RCC 7860 (cell line): ENCODE measurements at regions not wholly inside any gene's neighbourhood (a gene's known extent, or its start where the extent isn't known, plus 50 kb on each side); places are given as distances from the start of the nearest gene placed in this dataset.
"Not testable (repeated sequence)": the region's sequence is repeated elsewhere in the genome, so short reads cannot be mapped to it uniquely, and the experiment has no call there.

Experiments
- DNase-seq: peaks from one replicate; pipeline ENCODE4 v3.0.0-alpha.2; 2015; ENCODE audit warnings: low spot score
- FAIRE-seq: peaks from 2 replicates; lab custom pipeline; 2012; peaks lifted over from hg19 to GRCh38; lab: Jason Lieb, UNC

DNA sequence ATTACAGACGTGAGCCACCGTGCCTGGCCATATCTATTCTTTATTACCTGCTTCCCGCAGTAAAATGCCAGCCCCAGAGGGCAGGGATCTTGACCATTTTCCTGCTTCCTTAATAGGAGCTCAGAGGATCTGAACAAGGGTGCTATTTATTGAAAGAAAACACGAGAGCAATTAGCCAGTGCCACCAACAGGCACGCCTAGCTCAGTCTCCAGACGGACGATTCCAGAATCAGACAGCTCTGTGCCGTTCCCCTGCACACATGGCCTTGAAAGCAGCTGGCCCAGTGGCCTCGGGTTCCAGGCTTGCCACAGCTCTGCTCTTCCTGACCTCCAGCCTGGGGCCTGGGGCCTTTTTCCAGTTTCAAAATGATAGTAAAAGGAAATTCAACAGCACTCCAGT, 135.2 kb upstream of the RFLNA start:
- FAIRE-seq: no peak
- DNase-seq: no peak

DNA sequence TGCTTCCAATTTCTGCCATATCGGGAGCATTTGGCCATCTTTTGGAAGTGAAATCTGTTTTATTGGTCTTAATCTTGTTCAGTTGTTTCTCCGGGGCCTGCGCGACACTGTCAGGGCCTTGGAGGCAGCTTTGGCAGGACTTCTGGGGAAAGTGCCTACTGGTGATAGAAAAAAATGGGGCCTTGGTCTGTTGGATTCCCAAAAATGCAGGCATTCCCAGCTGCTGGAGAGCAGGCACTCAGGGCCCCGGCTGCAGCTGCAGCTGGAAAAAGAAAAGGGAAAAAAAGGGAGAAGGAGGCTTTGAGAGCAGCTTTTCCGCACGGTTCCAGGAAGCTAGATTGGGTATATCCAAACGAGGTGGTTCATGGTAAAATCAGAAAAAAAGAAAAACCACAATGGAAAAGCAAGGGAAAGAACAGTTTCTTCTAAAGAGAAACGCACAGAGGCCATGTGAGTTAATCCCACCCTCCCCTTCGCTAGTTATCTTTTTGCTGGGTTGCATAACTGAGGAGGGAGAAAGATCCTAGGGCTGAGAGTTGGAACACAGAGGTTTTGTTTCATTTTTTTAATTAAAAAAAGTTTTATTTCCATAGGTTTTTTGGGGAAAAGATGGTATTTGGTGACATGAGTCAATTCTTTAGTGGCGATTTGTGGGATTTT, 134.7 kb upstream of the RFLNA start:
- FAIRE-seq: no peak
- no peak for DNase-seq

DNA sequence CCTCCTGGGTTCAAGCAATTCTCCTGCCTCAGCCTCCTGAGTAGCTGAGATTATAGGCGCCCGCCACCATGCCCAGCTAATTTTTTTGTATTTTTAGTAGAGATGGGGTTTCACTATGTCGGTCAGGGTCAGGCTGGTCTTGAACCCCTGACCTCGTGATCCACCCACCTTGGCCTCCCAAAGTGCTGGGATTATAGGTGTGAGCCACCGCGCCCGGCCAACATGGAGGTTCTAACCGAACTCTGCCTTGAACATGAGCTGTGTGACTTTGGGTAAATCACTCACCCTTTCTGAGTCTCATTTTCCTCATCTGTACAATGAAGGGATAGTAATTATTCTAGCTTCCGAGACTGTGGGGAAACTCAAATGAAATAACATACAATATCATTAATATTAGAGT, 133.5 kb upstream of the RFLNA start:
- DNase-seq, FAIRE-seq: not testable (repeated sequence)

DNA sequence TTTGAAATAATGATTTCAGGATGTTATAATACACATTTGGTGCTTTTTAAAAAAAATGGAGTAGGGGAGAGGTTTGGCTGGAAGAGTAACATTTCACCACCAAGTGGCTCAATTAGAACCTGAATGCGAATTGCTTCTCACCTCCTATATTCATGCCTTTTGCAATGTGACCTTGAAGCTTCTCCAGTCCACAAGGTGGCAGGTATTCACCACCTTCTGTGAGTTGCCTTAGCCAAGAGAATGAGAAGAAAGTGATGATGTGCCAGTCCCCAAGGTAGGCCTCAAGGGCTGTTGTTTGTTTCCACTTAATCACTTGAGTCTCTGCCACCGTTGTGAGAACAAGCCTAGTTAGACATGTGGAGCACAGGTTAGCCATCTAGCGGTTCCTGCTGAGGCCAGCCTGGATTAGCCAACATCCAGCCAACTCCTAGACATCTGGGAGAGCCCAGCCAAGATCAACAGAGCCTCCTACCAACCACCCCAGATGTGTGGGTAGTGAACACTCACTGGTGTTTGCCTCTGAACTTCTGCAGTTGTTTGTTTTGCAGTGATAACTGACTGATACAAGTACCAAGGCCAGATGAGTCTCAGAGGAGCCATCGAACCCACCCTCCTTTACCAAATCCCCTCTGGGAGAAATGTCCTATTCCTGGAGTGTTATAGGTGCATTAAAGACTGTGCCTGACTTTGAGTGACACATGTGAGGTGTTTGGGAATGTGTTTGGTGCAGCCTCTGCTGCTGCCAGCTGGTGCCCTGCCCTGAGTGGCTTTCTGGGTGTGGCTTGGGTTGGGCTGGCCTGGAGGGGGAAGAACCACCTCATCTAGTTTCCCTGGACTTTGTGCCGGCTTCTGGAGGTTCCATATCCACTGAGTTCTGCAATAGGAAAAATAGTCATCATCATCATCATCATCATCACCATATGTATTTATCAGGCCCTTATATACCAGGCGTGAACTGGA, 132.5 kb upstream of the RFLNA start:
- DNase-seq (no peak), FAIRE-seq (no peak)

DNA sequence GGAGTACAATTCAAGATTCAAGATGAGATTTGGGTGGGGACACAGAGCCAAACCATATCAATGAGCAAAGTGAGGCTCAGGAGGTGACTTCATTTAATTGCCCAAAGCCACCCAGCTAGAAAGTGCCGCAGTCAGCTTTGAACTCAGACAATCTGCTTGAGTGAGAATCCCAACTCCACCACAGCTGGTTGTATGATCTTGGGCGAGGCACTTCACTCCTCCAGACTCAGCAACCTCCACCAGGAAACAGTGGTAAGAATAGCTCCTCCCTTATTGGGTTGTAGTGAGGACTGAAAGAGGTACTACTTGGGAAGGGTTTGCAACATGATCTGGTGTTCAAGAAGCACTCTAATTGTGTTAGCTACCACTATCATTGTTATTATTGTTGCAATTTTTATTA, 129.2 kb upstream of the RFLNA start:
- no peak for FAIRE-seq
- DNase-seq: no peak

DNA sequence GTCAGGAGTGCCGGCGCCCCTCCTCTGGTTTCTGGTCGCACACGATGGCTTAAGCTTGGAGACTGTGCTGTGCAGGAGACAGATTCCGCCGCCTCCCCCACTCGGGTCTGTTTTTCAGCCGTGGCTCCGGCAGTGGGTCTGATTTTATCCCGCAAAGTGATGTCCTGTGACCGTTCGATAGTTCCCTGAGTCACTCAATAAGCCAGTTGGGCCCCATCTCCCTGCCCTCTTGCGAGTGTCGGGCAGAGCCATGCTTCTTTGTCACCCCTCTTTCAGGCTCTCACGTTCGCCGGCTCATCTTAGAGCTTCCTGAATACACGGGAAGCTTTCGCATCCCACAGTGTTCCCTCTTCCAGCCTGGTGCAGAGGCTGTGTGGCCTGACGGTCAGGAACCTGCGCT, 127.8 kb upstream of the RFLNA start:
- FAIRE-seq: no peak

DNA sequence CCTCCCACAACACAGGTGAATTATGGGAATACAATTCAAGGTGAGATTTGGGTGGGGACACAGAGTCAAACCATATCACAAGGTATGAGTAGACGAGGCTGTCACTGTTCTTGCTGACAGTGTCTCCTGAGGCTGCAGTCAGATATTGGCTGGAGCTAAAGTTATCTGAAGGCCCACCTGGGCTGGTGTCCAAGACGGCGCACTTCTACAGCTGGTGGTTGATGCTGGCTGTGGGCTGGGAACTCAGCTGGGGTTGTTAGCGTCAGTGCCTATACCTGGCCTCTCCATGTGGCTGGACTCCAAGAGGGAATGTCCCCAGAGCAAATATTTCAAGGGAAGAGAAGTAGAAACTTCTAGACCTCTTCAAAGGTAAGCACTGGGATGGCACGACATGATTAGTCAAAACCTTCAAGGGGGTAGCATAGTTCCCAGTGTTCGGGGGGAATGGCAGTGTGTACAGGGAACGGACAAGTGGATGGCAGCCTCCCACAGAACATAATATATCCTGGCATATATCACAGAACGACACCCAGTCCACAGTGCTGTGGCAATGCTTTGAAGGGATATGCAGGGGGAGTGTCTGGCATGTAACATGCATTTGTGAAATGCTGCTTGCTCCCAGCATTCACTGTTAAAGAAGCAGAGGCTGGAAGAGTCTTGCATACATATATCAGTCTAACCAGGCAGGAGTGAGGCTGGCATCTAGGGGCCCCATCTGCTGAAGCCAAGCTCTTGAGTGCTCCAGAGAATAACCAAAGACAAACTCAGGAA, 126.7 kb upstream of the RFLNA start:
- DNase-seq (no peak), FAIRE-seq (no peak)

More for the DNA sequence above, 127.8 kb upstream of the RFLNA start:
- no peak for DNase-seq

DNA sequence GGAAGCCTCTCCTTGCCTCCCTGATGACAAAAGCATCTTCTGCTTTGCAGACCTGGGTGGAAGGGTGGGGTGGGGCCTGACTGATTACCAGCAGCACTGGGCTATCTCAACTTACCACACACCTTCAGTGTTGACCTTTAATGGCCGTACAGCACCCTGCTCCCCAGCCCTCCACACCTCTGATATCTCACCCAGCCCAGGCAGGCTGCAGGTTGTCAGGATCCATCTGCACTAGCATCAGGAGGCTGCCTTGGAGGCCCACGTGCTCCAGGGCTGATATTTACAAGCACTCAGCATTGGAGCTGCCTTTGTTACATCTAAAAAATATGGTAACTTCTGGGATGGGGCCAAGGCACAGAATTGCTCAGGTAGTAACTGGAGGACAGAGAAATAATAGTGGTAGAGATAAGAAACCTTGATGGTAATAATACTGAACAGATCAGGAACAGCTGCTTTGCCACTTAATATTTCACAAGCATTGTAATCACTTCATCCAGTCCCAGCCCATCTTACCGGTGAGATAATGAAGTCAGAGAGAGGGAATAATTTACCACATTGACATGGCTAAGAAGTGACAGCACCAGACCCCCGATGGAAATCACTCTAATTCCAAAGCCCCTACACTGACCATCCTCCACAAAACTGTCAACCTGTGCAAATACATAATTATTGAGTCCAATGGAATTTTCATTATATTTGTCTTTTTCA, 125.2 kb upstream of the RFLNA start:
- DNase-seq (no peak), FAIRE-seq (no peak)

DNA sequence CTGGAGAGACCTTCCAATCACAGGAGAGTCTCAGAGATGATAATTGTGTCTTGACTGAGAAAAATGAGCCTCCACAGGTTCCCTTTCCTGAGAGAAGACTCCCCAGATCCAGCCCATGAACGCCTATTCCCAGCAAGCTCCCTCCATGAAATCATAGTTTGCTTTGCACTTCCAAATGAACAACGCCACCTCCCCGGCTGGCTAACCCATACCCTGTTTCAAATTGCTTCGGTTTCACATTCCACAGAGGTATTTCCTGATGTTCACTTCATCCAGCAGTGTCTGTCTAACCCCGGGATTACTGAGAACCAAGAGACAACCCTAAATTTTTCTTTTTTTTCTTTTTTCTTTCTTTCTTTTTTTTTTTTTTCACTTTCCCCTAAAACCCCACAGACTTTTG, 124.1 kb upstream of the RFLNA start:
- DNase-seq: no peak

DNA sequence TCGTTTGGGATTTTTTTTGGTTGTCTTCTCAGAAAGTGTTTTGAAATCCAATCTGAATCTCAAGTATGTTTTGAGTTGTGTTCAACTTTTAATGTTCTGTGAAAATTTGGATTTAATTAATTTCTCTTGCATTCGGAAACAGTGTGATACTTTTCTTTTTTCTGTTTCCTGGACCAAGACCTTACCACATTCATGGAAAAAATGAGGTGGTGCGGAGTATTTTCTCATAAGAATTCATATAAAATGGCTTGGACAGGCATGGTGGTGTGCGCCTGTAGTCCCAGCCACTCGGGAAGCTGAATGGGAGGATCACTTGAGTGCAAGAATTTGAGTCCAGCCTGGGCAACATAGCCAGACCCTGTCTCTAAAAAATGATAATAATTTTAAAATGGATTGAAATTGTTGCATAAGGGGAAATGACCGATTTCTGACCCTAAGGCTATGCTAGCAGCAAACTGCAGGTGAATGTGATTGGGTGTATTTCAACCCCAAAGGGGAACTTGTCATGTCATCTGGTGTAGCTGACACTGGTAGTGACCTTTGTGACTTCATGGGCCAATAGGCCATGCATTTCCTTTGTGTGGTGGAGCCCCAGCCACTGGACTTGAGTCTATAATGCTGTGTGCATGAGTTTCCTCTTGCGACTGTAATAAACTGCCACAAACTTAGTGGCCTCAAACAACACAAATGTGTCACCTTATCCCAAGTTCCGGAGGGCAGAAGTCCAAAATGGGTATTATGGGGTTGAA, 123.5 kb upstream of the RFLNA start:
- no peak for FAIRE-seq
- DNase-seq: no peak

More for the DNA sequence above, 124.1 kb upstream of the RFLNA start:
- no peak for FAIRE-seq

DNA sequence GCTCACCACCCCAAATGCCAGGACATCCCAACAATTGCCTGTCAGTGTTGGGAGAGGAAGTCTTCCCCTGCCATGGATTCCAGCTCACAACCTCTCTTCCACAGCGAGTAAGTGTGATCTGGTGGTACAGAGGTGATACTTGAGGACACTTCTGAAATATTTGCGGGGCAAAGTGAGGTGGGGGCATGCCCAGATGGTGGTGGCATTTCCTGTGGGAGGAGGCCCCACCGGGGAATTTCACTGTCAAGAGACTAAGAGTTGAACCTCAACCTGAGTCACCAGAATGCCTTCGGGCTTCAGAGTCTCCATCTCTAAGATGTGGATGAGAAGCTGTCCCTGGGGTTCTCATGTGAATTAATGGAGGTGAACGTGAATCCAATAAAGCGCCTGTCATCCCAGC, 122.3 kb upstream of the RFLNA start:
- peak; percentile 77 for DNase-seq
- FAIRE-seq: peak; percentile 85

DNA sequence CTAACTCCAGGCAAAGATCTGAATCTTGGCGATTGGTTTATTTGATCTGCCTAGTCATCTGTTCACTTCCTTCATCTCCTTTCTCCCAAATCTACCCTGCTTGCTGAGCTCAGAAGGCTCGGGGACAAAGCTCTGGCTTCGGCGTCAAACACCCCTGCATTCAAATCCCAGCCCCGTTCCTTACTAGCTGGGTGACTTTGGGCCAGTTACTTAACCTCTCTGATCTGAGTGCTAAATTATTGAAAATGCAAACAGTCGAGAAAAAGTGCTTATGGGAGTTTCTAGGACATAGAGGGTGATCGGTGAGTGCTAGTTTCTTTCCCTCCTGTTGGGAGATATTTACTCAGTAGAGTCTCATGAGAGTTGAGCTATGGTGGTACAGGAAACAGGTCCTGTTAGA, 121.2 kb upstream of the RFLNA start:
- DNase-seq (no peak), FAIRE-seq (no peak)

DNA sequence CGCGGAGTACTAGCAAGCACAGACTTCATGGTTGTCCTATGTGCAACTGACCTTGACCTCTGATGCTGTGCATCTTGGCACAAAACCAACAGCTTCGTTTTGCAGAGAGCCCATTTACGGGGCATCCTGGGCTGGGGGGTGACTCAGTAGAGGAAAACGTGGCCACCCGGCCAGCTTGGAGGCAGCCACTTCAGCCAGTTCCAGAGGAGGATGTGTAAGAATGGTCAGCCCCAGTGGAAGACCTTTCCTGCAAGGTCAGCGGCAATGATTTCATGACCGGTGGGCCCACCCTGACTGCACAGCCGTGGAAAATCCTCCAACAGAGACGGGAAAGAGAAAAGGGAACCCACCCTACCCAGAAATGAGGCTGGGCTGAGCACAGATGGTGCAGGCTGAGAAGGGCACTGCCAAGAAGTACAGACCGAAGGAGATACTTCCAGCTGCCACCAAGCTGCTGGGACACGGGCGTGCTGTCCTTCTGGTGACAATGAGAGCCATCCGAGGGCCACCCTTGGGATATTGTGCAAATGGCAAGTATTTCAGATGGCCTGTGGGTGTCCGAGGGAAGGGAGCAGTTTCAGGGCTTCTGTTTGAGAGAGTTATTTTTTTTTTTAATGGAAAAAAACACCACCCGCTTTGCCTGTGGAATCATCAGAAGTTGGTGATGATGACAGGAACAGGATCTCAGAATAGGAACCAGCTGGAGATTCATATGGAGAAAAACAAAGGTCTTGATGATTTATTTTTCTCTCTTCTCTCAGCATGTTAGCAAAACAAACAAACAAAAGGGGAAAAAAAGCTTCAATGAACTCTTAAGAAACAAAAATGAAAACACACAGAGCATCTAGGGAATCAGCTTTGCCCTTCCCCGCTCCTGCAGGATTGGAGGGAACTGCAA, 120.2 kb upstream of the RFLNA start:
- peak; percentile 88 for DNase-seq
- peak; percentile 96 for FAIRE-seq

DNA sequence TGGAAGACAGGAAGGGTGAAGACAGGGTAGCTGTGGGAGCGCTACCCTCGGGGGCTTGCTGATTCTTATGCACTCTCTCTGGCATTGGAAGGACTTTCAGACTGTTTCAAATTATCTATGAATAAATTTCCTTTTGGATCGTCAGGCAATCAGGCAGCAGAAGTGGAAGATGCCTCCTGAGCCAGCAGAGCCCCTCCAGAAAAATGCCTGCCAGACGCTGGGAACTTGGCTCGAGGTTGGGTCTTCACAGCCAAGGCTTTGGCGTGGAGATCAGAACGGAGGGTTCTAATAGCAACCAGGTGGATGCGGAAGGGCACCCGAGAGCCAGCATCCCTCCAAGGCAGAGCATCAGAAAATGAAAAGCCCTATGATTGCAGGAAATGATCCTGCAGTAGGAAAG, 119.2 kb upstream of the RFLNA start:
- DNase-seq: no peak
- FAIRE-seq: no peak

DNA sequence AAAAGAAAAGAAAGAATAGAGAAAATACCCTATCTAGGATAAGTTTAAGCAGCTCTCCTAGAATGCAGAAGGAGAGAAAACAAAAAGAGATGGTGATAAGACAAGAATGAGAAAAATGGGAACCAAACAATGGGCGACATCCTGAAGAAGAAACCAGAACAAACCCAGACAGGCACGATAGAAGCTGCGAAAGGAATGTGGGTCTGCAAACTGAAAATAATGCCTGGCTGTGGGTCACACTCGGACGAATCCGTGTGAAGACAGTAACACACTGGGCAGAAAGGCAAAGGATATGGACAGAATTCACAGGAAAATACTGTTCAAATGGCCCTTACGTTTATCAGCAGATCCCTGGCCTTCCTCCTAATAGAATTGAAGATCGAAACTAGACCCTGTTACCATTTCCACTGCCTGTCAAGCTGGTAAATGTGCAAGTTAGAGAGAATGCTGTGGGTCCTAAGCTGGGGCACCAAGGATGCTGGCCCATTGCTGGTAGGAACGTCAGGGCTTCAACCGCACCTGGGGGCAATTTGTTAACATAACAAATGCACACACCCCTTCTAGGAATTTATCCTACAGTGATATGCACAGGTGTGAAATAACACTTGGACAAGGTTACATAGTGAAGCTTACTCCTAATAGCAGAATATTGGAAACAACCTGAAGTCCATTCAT, 117.5 kb upstream of the RFLNA start:
- FAIRE-seq: no peak
- no peak for DNase-seq

DNA sequence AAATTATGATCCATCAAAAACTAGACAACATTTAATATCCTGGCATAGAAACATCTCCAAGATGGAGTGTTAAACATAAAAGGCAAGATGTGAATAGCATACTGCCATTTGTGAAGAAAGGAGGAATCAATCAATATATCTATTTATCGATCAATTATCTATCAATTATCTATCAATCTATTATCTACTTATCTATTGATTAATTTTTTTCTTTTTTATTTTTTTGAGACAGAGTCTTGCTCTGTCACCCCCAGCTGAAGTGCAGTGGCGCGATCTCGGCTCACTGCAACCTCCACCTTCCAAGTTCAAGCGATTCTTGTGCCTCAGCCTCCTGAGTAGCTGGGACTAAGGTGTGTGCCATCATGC, 117.0 kb upstream of the RFLNA start:
- no peak for FAIRE-seq
- no peak for DNase-seq

DNA sequence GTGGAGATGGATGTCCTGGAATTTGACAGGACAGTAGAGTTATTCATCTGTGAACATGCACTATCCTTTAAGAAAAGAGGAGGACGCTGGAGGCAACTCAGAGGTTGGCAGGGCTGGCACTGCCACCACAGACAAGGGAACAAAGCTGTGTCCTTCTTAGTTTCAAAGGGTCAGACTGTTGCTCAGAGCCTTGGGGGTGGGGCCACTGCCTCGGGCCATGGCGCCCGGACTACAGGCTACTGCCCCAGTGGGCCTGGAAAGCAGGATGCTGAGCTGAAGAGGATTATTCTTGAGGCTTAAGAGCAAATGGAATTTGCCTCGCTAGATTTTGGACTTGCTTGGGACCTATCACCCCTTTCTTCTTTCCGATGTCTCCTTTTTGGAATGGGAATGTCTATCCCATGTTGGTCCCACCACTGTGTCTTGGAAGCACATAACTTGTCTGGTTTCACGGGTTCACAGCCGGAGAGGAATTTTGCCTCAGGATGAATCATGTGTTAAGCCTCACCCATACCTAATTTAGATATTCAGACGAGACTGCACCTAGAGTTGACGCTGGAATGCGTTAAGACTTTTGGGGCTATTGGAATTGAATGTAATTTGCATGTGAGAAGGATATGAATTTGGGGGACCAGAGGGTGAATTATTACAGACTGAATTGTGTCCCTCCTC, 114.8 kb upstream of the RFLNA start:
- FAIRE-seq: no peak
- DNase-seq: no peak

DNA sequence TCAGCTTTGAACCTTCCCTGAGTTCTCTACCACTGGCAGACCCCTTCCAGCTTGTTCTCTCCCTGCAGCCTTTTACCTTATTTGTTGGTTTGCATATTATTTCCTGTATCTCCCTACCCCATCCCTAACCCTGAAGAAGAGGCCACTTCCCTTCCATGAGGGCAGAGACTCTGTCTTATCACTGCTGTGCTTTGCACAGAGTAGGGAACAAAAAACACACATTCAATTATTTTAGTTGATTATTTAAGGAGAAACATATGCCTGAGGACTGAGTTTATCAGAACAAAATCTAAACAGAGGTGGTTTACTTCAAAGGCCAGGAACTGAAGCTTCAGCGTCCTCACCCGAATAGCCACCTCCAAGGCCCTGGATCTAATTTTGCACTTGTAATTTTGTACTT, 111.7 kb upstream of the RFLNA start:
- DNase-seq (no peak), FAIRE-seq (no peak)
